ENCODE measurements at regions not wholly inside any gene's neighbourhood (a gene's known extent, or its start where the extent isn't known, plus 50 kb on each side); places are given as distances from the start of the nearest gene placed in this dataset.

DNA sequence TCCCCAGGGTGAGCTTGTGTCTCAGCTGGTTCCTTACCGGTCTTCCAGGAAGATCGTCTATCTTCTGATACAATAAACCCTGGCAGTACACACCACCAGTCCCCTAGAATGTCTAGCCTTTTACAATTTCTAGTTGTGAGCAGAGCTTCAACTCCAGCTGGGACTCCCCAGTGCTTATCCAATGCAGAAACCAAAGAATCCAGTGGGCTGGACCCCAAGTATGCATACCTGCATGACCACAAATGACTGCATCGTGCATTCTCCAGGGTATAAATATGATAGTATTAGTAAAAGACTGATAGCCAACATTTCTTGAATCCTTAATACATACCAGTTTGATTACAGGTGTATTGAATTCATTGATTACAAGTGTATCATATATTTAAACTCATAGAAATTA, 176.0 kb downstream of the SATB1 start:
- Histone ChIP-seq H2AK5ac (ENCODE audit: low read length, severe bottlenecking) (no peak overlapping the region), H3K36me3 (ENCODE audit: control insufficient read depth in 1 of 2, insufficient read depth in 2 of 2, low read depth in 1 of 2, low read length in 2 of 2) (no peaks in the 10 kb centered on the region)

DNA sequence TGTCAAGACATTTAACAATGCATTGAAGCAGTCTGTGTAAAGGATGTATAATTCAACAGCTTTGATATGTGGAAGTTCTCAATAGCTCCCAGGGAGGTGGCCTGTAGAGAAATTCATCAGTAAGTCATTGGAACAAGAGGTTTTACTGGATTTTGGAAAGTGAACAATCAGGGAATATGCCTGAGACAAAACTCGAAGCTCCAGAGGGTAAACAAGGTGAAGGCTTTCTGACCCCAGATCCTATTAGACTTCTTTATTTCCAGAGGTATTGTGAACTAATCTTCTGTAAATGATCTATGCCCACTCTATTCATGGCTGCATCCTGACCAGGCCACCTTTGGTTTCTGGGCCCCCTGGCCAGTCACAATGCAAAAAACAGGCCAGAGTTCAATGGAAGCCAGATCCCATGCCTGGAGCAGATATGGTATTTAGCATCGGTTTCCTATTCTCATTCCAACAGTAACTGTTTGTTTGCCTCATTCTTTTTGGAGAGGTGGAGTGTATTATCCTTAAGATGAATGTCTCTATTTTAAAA, 177.3 kb downstream of the SATB1 start:
- H3K9me3 ChIP-seq (ENCODE audit: control insufficient read depth, low read length): no peaks in the 10 kb centered on the region
- no peak overlapping the region for H2BK120ac ChIP-seq (ENCODE audit: low read depth, low read length)
- no peak overlapping the region for H3K14ac ChIP-seq (ENCODE audit: low read length in 2 of 2)
- H3K27me3 ChIP-seq (ENCODE audit: control insufficient read depth in 1 of 2, insufficient read depth in 1 of 2, low read length in 2 of 2): no peaks in the 10 kb centered on the region
- H2BK5ac ChIP-seq (ENCODE audit: low read depth, low read length, poor library complexity, severe bottlenecking): no peak overlapping the region
- no peak overlapping the region for H2BK12ac ChIP-seq (ENCODE audit: low read length in 2 of 2)
- no peaks in the 10 kb centered on the region for H3K4me1 ChIP-seq (ENCODE audit: control insufficient read depth, insufficient read depth, low read depth, low read length)
- DNase-seq: no peak
- no peak overlapping the region for H4K91ac ChIP-seq (ENCODE audit: low read length)
- no peak overlapping the region for H2AFZ ChIP-seq (ENCODE audit: low read depth, low read length)
- H3K9ac ChIP-seq (ENCODE audit: low read length): no peak overlapping the region
- H2BK15ac ChIP-seq (ENCODE audit: low read depth, poor library complexity, severe bottlenecking): no peak overlapping the region
- 71% methylated on average over 1 of the region's 2 CpGs for WGBS
- H2AK5ac ChIP-seq (ENCODE audit: low read length, severe bottlenecking): no peak overlapping the region
- no peaks in the 10 kb centered on the region for H3K36me3 ChIP-seq (ENCODE audit: control insufficient read depth in 1 of 2, insufficient read depth in 2 of 2, low read depth in 1 of 2, low read length in 2 of 2)
- no peaks in the 10 kb centered on the region for H3K79me1 ChIP-seq (replicated peaks; ENCODE audit: low read length, poor library complexity, severe bottlenecking)
- no peak overlapping the region for H3K4me2 ChIP-seq (ENCODE audit: low read length, poor library complexity, severe bottlenecking)
- H4K8ac ChIP-seq (ENCODE audit: low read length): no peak overlapping the region
- no peak overlapping the region for H3K4ac ChIP-seq (ENCODE audit: low read depth in 1 of 2, low read length in 2 of 2)
- H3K23ac ChIP-seq (ENCODE audit: low read length in 2 of 2): no peak overlapping the region
- no peak overlapping the region for H3K18ac ChIP-seq (ENCODE audit: low read depth in 1 of 2, low read length in 2 of 2)
- no peak overlapping the region for H3K4me3 ChIP-seq (ENCODE audit: insufficient read depth in 1 of 2, low read depth in 1 of 2, low read length in 2 of 2)
- no peak overlapping the region for H3K27ac ChIP-seq (ENCODE audit: low read length, poor library complexity, severe bottlenecking)

More for the DNA sequence above, 176.0 kb downstream of the SATB1 start:
- Histone ChIP-seq H3K27me3 (ENCODE audit: control insufficient read depth in 1 of 2, insufficient read depth in 1 of 2, low read length in 2 of 2) (no peaks in the 10 kb centered on the region), H3K4me2 (ENCODE audit: low read length, poor library complexity, severe bottlenecking) (no peak overlapping the region), H3K9ac (ENCODE audit: low read length) (no peak overlapping the region), H4K8ac (ENCODE audit: low read length) (no peak overlapping the region), H4K91ac (ENCODE audit: low read length) (no peak overlapping the region), H2BK12ac (ENCODE audit: low read length in 2 of 2) (no peak overlapping the region), H2BK5ac (ENCODE audit: low read depth, low read length, poor library complexity, severe bottlenecking) (no peak overlapping the region), H3K4me3 (ENCODE audit: insufficient read depth in 1 of 2, low read depth in 1 of 2, low read length in 2 of 2) (no peak overlapping the region), H3K4ac (ENCODE audit: low read depth in 1 of 2, low read length in 2 of 2) (no peak overlapping the region), H3K79me1 (replicated peaks; ENCODE audit: low read length, poor library complexity, severe bottlenecking) (no peaks in the 10 kb centered on the region), H3K23ac (ENCODE audit: low read length in 2 of 2) (no peak overlapping the region), H3K14ac (ENCODE audit: low read length in 2 of 2) (no peak overlapping the region), H2AFZ (ENCODE audit: low read depth, low read length) (no peak overlapping the region), H3K4me1 (ENCODE audit: control insufficient read depth, insufficient read depth, low read depth, low read length) (no peaks in the 10 kb centered on the region), H3K18ac (ENCODE audit: low read depth in 1 of 2, low read length in 2 of 2) (no peak overlapping the region), H3K9me3 (ENCODE audit: control insufficient read depth, low read length) (no peaks in the 10 kb centered on the region), H2BK15ac (ENCODE audit: low read depth, poor library complexity, severe bottlenecking) (no peak overlapping the region), H2BK120ac (ENCODE audit: low read depth, low read length) (no peak overlapping the region), H3K27ac (ENCODE audit: low read length, poor library complexity, severe bottlenecking) (no peak overlapping the region)
- WGBS: 91% methylated on average over 2 of the region's 3 CpGs
- no peak for DNase-seq

DNA sequence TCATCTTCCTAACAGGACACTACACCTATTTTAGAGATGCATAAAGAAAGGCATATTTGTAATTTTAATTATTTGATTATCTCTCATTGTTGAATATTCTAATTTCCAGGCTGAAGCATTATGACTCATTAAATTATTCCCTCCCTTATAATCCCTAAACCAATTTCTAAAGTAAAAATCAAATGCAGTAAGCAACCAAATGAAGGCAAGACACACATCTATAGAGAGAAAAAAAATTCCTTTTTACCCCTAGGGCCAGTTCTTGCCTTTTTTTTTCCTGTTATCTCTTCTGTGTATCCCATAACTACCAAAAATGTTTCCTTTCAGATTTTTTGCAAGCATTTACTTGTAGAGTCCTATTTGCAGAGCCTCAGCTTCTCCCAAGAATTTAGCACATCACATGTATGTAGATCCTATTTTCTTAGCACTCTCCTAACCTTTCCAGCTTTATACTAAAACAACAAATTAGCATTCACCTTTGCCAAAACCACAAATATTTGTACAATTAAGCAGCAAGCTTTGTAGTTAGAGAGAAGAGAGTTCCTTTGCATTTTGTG, 177.9 kb downstream of the SATB1 start:
- Histone ChIP-seq H3K23ac (ENCODE audit: low read length in 2 of 2) (no peak overlapping the region), H3K79me1 (replicated peaks; ENCODE audit: low read length, poor library complexity, severe bottlenecking) (no peaks in the 10 kb centered on the region), H3K27me3 (ENCODE audit: control insufficient read depth in 1 of 2, insufficient read depth in 1 of 2, low read length in 2 of 2) (no peaks in the 10 kb centered on the region), H2BK12ac (ENCODE audit: low read length in 2 of 2) (no peak overlapping the region), H4K91ac (ENCODE audit: low read length) (no peak overlapping the region), H3K4ac (ENCODE audit: low read depth in 1 of 2, low read length in 2 of 2) (no peak overlapping the region), H3K4me3 (ENCODE audit: insufficient read depth in 1 of 2, low read depth in 1 of 2, low read length in 2 of 2) (no peak overlapping the region), H3K4me1 (ENCODE audit: control insufficient read depth, insufficient read depth, low read depth, low read length) (no peaks in the 10 kb centered on the region), H2BK15ac (ENCODE audit: low read depth, poor library complexity, severe bottlenecking) (no peak overlapping the region), H3K27ac (ENCODE audit: low read length, poor library complexity, severe bottlenecking) (no peak overlapping the region), H3K36me3 (ENCODE audit: control insufficient read depth in 1 of 2, insufficient read depth in 2 of 2, low read depth in 1 of 2, low read length in 2 of 2) (no peaks in the 10 kb centered on the region), H3K9ac (ENCODE audit: low read length) (peak overlapping the region; percentile 26), H3K9me3 (ENCODE audit: control insufficient read depth, low read length) (no peaks in the 10 kb centered on the region), H2BK5ac (ENCODE audit: low read depth, low read length, poor library complexity, severe bottlenecking) (no peak overlapping the region), H3K14ac (ENCODE audit: low read length in 2 of 2) (no peak overlapping the region), H2BK120ac (ENCODE audit: low read depth, low read length) (no peak overlapping the region), H3K18ac (ENCODE audit: low read depth in 1 of 2, low read length in 2 of 2) (no peak overlapping the region), H3K4me2 (ENCODE audit: low read length, poor library complexity, severe bottlenecking) (no peak overlapping the region), H4K8ac (ENCODE audit: low read length) (no peak overlapping the region), H2AFZ (ENCODE audit: low read depth, low read length) (no peak overlapping the region), H2AK5ac (ENCODE audit: low read length, severe bottlenecking) (no peak overlapping the region)
- DNase-seq: no peak

DNA sequence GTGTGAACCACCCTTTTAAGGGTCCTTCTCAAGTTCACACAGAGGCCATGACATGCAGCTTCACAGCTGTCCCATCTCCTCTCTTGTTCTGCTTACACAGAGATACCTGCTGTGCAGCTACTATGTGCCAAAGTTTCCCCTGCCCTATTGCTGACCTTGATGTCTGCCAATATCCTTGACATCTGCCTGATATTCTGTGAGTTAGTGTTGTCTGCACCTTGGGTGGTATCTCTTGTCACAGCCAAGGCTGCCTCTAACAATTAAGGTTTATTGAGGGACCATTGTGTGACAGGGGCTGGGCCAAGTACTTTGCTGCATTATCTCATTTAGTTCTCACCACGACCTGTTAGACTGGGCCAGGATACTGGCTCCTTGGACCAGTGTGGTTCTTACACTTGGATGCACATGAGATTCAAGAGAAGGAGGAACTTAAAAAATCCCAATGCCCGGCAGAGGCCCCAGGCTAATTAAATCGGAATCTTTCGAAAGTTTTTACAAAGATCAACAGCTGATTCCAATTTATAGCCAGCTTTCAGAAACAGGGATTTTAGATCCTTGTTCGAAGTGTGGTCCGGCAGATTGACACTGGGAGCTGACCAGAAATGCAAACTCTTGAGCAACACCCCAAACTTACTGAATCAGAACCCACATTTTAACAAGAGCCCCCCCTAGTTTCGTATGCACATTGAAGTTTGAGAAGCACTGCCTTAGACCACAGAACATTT, 178.6 kb downstream of the SATB1 start:
- 77% methylated on average over 7 of the region's 7 CpGs for WGBS
- no peak overlapping the region for H2BK120ac ChIP-seq (ENCODE audit: low read depth, low read length)
- no peak for DNase-seq

More for the DNA sequence above, 178.6 kb downstream of the SATB1 start:
- Histone ChIP-seq H3K27me3 (ENCODE audit: control insufficient read depth in 1 of 2, insufficient read depth in 1 of 2, low read length in 2 of 2) (no peaks in the 10 kb centered on the region), H3K18ac (ENCODE audit: low read depth in 1 of 2, low read length in 2 of 2) (no peak overlapping the region), H3K79me1 (replicated peaks; ENCODE audit: low read length, poor library complexity, severe bottlenecking) (no peaks in the 10 kb centered on the region), H3K23ac (ENCODE audit: low read length in 2 of 2) (no peak overlapping the region), H3K4me3 (ENCODE audit: insufficient read depth in 1 of 2, low read depth in 1 of 2, low read length in 2 of 2) (peak overlapping the region in 1 of 2 experiments; percentile 46), H2AK5ac (ENCODE audit: low read length, severe bottlenecking) (no peak overlapping the region), H3K4me2 (ENCODE audit: low read length, poor library complexity, severe bottlenecking) (no peak overlapping the region), H3K4ac (ENCODE audit: low read depth in 1 of 2, low read length in 2 of 2) (no peak overlapping the region), H3K36me3 (ENCODE audit: control insufficient read depth in 1 of 2, insufficient read depth in 2 of 2, low read depth in 1 of 2, low read length in 2 of 2) (no peaks in the 10 kb centered on the region), H3K4me1 (ENCODE audit: control insufficient read depth, insufficient read depth, low read depth, low read length) (no peaks in the 10 kb centered on the region), H2AFZ (ENCODE audit: low read depth, low read length) (no peak overlapping the region), H3K14ac (ENCODE audit: low read length in 2 of 2) (no peak overlapping the region), H4K91ac (ENCODE audit: low read length) (no peak overlapping the region), H3K9me3 (ENCODE audit: control insufficient read depth, low read length) (no peaks in the 10 kb centered on the region), H2BK15ac (ENCODE audit: low read depth, poor library complexity, severe bottlenecking) (no peak overlapping the region), H3K27ac (ENCODE audit: low read length, poor library complexity, severe bottlenecking) (no peak overlapping the region), H4K8ac (ENCODE audit: low read length) (no peak overlapping the region), H2BK12ac (ENCODE audit: low read length in 2 of 2) (no peak overlapping the region), H3K9ac (ENCODE audit: low read length) (peak overlapping the region; percentile 26), H2BK5ac (ENCODE audit: low read depth, low read length, poor library complexity, severe bottlenecking) (no peak overlapping the region)

Data from mesenchymal stem cell (in vitro differentiated cells and primary cell).